SK-N-SH (cell line): ENCODE measurements at regions not wholly inside any gene's neighbourhood (a gene's known extent, or its start where the extent isn't known, plus 50 kb on each side); places are given as distances from the start of the nearest gene placed in this dataset.

Experiments
- CTCF ChIA-PET: fragments of 300-600, 350-600 bp; formaldehyde crosslinking; extraction: SDS; loops from one replicate; lab custom pipeline; 2021; lab: Yijun Ruan, JAX
- POLR2A ChIA-PET: fragments of 350-600 bp; sonication (Branson Sonifier 250); formaldehyde crosslinking; extraction: SDS; loops from one replicate; lab custom pipeline; 2020; ENCODE audit warnings: antibody characterized with exemption, inconsistent platforms; lab: Yijun Ruan, JAX
- DNase-seq: peaks from one replicate; pipeline ENCODE4 v3.0.0; 2012
- H2AFZ ChIP-seq: fragments of 200-600 bp; sonication (generic); 2 replicates; pipeline ENCODE4 v1.8.1; 2016; ENCODE audit warnings: antibody characterized with exemption, mild to moderate bottlenecking, low read depth
- H3F3A ChIP-seq: fragments of 200-600 bp; sonication (generic); replicated peaks from 2 replicates; pipeline ENCODE3; 2016; ENCODE audit warnings: antibody characterized with exemption, mild to moderate bottlenecking; ENCODE audit not compliant: insufficient read depth
- H3K27ac ChIP-seq, 2 experiments: fragments of 200-500 bp in 1 of 2; fragments of 200-600 bp in 1 of 2; sonication (Bioruptor generic) in 1 of 2; sonication (generic), shearing (Covaris generic) in 1 of 2; 2 replicates each; pipeline versions ENCODE4 v1.5.1 to v1.6.1; 2014 to 2016; ENCODE audit warnings: low read depth in 2 of 2, inconsistent platforms in 1 of 2, low read length in 1 of 2, mild to moderate bottlenecking in 1 of 2, mixed read lengths in 1 of 2
- H3K27me3 ChIP-seq: fragments of 200-600 bp; sonication (generic), shearing (Covaris generic); 2 replicates; pipeline ENCODE4 v1.6.1; 2016; ENCODE audit warnings: mixed run types; ENCODE audit not compliant: insufficient read depth
- H3K36me3 ChIP-seq, 2 experiments: fragments of 200-500 bp in 1 of 2; fragments of 200-600 bp in 1 of 2; sonication (Bioruptor generic) in 1 of 2; sonication (generic) in 1 of 2; replicated peaks in 1 of 2; 2 replicates each; pipeline versions ENCODE3 to v1.5.1; 2014 to 2016; ENCODE audit warnings: low read length in 1 of 2, mild to moderate bottlenecking in 1 of 2; ENCODE audit not compliant: insufficient read depth in 2 of 2, control insufficient read depth in 1 of 2
- H3K4me1 ChIP-seq, 2 experiments: fragments of 200-500 bp in 1 of 2; fragments of 200-600 bp in 1 of 2; sonication (Bioruptor generic) in 1 of 2; sonication (generic), shearing (Covaris generic) in 1 of 2; 2 replicates each; pipeline versions ENCODE4 v1.5.1 to v1.6.1; 2014 to 2016; ENCODE audit warnings: low read depth in 1 of 2, low read length in 1 of 2, mixed run types in 1 of 2; ENCODE audit not compliant: insufficient read depth in 2 of 2, control insufficient read depth in 1 of 2
- H3K4me2 ChIP-seq: fragments of 200-600 bp; sonication (generic), shearing (Covaris generic); 2 replicates; pipeline ENCODE4 v1.6.1; 2017; ENCODE audit warnings: mixed run types
- H3K4me3 ChIP-seq, 2 experiments: fragments of 200-500 bp in 1 of 2; fragments of 200-600 bp in 1 of 2; sonication (Bioruptor generic) in 1 of 2; sonication (generic), shearing (Covaris generic) in 1 of 2; 2 replicates each; pipeline versions ENCODE4 v1.5.1 to v1.8.1; 2014 to 2016; ENCODE audit warnings: low read depth in 2 of 2, inconsistent platforms in 1 of 2, low read length in 1 of 2, mild to moderate bottlenecking in 1 of 2, mixed read lengths in 1 of 2, moderate library complexity in 1 of 2
- H3K79me2 ChIP-seq: fragments of 200-600 bp; sonication (generic); 2 replicates; pipeline ENCODE4 v1.8.1; 2017; ENCODE audit warnings: mild to moderate bottlenecking; ENCODE audit not compliant: insufficient read depth
- H3K9ac ChIP-seq: fragments of 200-600 bp; sonication (generic); 2 replicates; pipeline ENCODE4 v1.6.1; 2017; ENCODE audit warnings: mixed run types
- H3K9me2 ChIP-seq: fragments of 200-600 bp; sonication (generic); 2 replicates; pipeline ENCODE4 v1.6.1; 2017; ENCODE audit warnings: mixed run types
- H3K9me3 ChIP-seq: fragments of 200-600 bp; sonication (generic); 2 replicates; pipeline ENCODE4 v1.6.1; 2017; ENCODE audit warnings: mixed run types, mild to moderate bottlenecking, moderate library complexity
- H4K20me1 ChIP-seq: fragments of 200-600 bp; sonication (generic); 2 replicates; pipeline ENCODE4 v1.6.1; 2017; ENCODE audit warnings: mild to moderate bottlenecking, mixed run types; ENCODE audit not compliant: insufficient read depth
- CHD2 ChIP-seq: fragments of 150-350 bp; IDR thresholded peaks from 2 replicates; pipeline ENCODE4 v1.6.1; 2018; ENCODE audit warnings: low read length; ENCODE audit not compliant: partially characterized antibody
- EZH2phosphoT487 ChIP-seq: fragments of 200-600 bp; sonication (generic); IDR thresholded peaks from 2 replicates; pipeline ENCODE4 v1.6.1; 2017; ENCODE audit warnings: low read depth, mixed run types, mild to moderate bottlenecking, antibody characterized with exemption, moderate library complexity, borderline replicate concordance
- FOXM1 ChIP-seq: IDR thresholded peaks from 2 replicates; pipeline ENCODE4 v1.4.0; 2012; ENCODE audit warnings: low read depth, mild to moderate bottlenecking
- GABPA ChIP-seq: IDR thresholded peaks from 2 replicates; pipeline ENCODE4 v1.4.0; 2012; ENCODE audit warnings: low read depth, mild to moderate bottlenecking
- IRF3 ChIP-seq: fragments of 150-350 bp; IDR thresholded peaks from 2 replicates; pipeline ENCODE4 v1.6.1; 2016; ENCODE audit warnings: mild to moderate bottlenecking, low read depth, low read length
- MEF2A ChIP-seq: IDR thresholded peaks from 2 replicates; pipeline ENCODE4 v1.4.0; 2012; ENCODE audit warnings: low read depth, borderline replicate concordance
- NFIC ChIP-seq: IDR thresholded peaks from 2 replicates; pipeline ENCODE4 v1.4.0; 2012; ENCODE audit warnings: borderline replicate concordance
- NRF1 ChIP-seq: IDR thresholded peaks from 2 replicates; pipeline ENCODE4 v1.6.1; 2012; ENCODE audit warnings: low read depth, mild to moderate bottlenecking, low read length
- PBX3 ChIP-seq: IDR thresholded peaks from 2 replicates; pipeline ENCODE4; 2012
- RFX5 ChIP-seq: IDR thresholded peaks from 2 replicates; pipeline ENCODE4 v1.6.1; 2012; ENCODE audit warnings: mild to moderate bottlenecking, improper control_type of control experiment, low read length
- RXRA ChIP-seq: IDR thresholded peaks from 2 replicates; pipeline ENCODE4 v1.4.0; 2012; ENCODE audit warnings: low read depth, mild to moderate bottlenecking, borderline replicate concordance
- SIN3A ChIP-seq: IDR thresholded peaks from 2 replicates; pipeline ENCODE4 v1.6.1; 2012; ENCODE audit warnings: low read depth, mild to moderate bottlenecking, low read length, moderate library complexity, borderline replicate concordance
- SMC3 ChIP-seq: IDR thresholded peaks from 2 replicates; pipeline ENCODE4 v1.6.1; 2012; ENCODE audit warnings: low read depth, low read length, improper control_type of control experiment
- USF2 ChIP-seq: fragments of 150-350 bp; IDR thresholded peaks from 2 replicates; pipeline ENCODE4 v1.6.1; 2017; ENCODE audit warnings: antibody characterized with exemption, low read length, low read depth, borderline replicate concordance
- ZBTB33 ChIP-seq: IDR thresholded peaks from 2 replicates; pipeline ENCODE4 v1.4.0; 2012; ENCODE audit warnings: low read depth, borderline replicate concordance
- WGBS: methylation state at CpG from one replicate; pipeline ENCODE4 v1.1.6; 2017; ENCODE audit warnings: low lambda C conversion rate; 5-methylcytosine and 5-hydroxymethylcytosine counted together

- 0 out of 2 replicates have a peak overlapping the region, but pooled peaks have one; percentile 40 for H2AFZ ChIP-seq
- TF ChIP-seq EZH2phosphoT487 (no peak), NRF1 (no peak), ZBTB33 (no peak), MEF2A (no peak), PBX3 (no peak), CHD2 (no peak), USF2 (no peak)
- H3K4me2 ChIP-seq = no peak overlapping the region
Measured at GRCh38 chr14:85293612-85294234, 236.2 kb upstream of the FLRT2 start.

GRCh38 chr14:85295318-85295717 is 234.6 kb upstream of the FLRT2 start:
- no peak for TF ChIP-seq IRF3
- TF ChIP-seq GABPA = no peak
- no peak for TF ChIP-seq RXRA
- no peak for TF ChIP-seq PBX3
- TF ChIP-seq SMC3 = no peak
- TF ChIP-seq SIN3A = no peak
- TF ChIP-seq FOXM1 = no peak
- no peak for TF ChIP-seq NFIC
- TF ChIP-seq RFX5 = no peak
- Histone ChIP-seq H3K27ac (no peak overlapping the region), H3K9ac (no peak overlapping the region), H3K4me3 (no peak overlapping the region), H3K9me2 (no peaks in the 10 kb centered on the region), H3K36me3 (no peaks in the 10 kb centered on the region), H3F3A (no peaks in the 10 kb centered on the region), H2AFZ (no peak overlapping the region), H3K27me3 (no peaks in the 10 kb centered on the region), H3K9me3 (no peaks in the 10 kb centered on the region), H3K4me2 (no peak overlapping the region), H4K20me1 (no peaks in the 10 kb centered on the region), H3K79me2 (no peaks in the 10 kb centered on the region), H3K4me1 (no peaks in the 10 kb centered on the region)
- WGBS = 21% methylated on average over 1 of the region's 1 CpG
- ChIA-PET CTCF (no interaction called here), POLR2A (no interaction called here)
- no peak for DNase-seq

More at GRCh38 chr14:85293612-85294234, 236.2 kb upstream of the FLRT2 start:
- Histone ChIP-seq H3K4me1 (no peaks in the 10 kb centered on the region), H3K9me3 (no peaks in the 10 kb centered on the region), H3K36me3 (no peaks in the 10 kb centered on the region), H3K27ac (no peak overlapping the region), H3K4me3 (no peak overlapping the region), H4K20me1 (no peaks in the 10 kb centered on the region), H3K27me3 (no peaks in the 10 kb centered on the region), H3F3A (no peaks in the 10 kb centered on the region), H3K79me2 (no peaks in the 10 kb centered on the region), H3K9me2 (no peaks in the 10 kb centered on the region), H3K9ac (no peak overlapping the region)
- ChIA-PET POLR2A (no interaction called here), CTCF (no interaction called here)
- DNase-seq = no peak
- 26% methylated on average over 6 of the region's 6 CpGs for WGBS
